IPS-20b (cell line): ENCODE measurements at regions not wholly inside any gene's neighbourhood (a gene's known extent, or its start where the extent isn't known, plus 50 kb on each side); places are given as distances from the start of the nearest gene placed in this dataset.
"Not testable (repeated sequence)": the region's sequence is repeated elsewhere in the genome, so short reads cannot be mapped to it uniquely, and the experiment has no call there.

Experiments used
- H3K27ac ChIP-seq: one replicate; pipeline ENCODE4 v1.5.1; 2013; ENCODE audit warnings: low read length
- H3K27me3 ChIP-seq: 2 replicates; pipeline ENCODE4 v1.6.1; 2013; ENCODE audit warnings: mild to moderate bottlenecking, low read length, inconsistent platforms; ENCODE audit not compliant: insufficient read depth
- H3K36me3 ChIP-seq: 2 replicates; pipeline ENCODE4 v1.6.1; 2013; ENCODE audit warnings: low read depth, mild to moderate bottlenecking, inconsistent platforms, low read length, moderate library complexity; ENCODE audit not compliant: insufficient read depth
- H3K4me1 ChIP-seq: 2 replicates; pipeline ENCODE4 v1.6.1; 2013; ENCODE audit warnings: mild to moderate bottlenecking, control low read depth, inconsistent platforms, low read length, moderate library complexity; ENCODE audit not compliant: insufficient read depth
- H3K4me3 ChIP-seq: 2 replicates; pipeline ENCODE4 v1.5.1; 2013; ENCODE audit warnings: mild to moderate bottlenecking, low read length, inconsistent platforms
- H3K9ac ChIP-seq: 2 replicates; pipeline ENCODE4 v1.6.1; 2013; ENCODE audit warnings: low read depth, mild to moderate bottlenecking, inconsistent platforms, low read length, moderate library complexity
- H3K9me3 ChIP-seq: 2 replicates; pipeline ENCODE4 v1.6.1; 2013; ENCODE audit warnings: mild to moderate bottlenecking, low read depth, low read length, inconsistent platforms; ENCODE audit not compliant: insufficient read depth

- Histone ChIP-seq H3K27me3 (no peaks in the 10 kb centered on the region), H3K4me3 (no peak overlapping the region), H3K9me3 (no peaks in the 10 kb centered on the region), H3K4me1 (no peaks in the 10 kb centered on the region), H3K9ac (no peak overlapping the region), H3K27ac (no peak overlapping the region), H3K36me3 (no peaks in the 10 kb centered on the region)
Measured at GRCh38 chr2:41026613-41027012, 574.7 kb upstream of the SLC8A1 start.

- peaks cover 3% of the 10 kb centered on the region; the same call in 1 of the 2 replicates for H3K4me1 ChIP-seq
- no peak overlapping the region for H3K4me3 ChIP-seq
- H3K9ac ChIP-seq: no peak overlapping the region
- no peak overlapping the region for H3K27ac ChIP-seq
- no peaks in the 10 kb centered on the region for H3K36me3 ChIP-seq
- no peaks in the 10 kb centered on the region for H3K27me3 ChIP-seq
- H3K9me3 ChIP-seq: no peaks in the 10 kb centered on the region
Measured at GRCh38 chr2:41027095-41027494, 575.2 kb upstream of the SLC8A1 start.

- Histone ChIP-seq H3K27me3 (no peaks in the 10 kb centered on the region), H3K9me3 (no peaks in the 10 kb centered on the region), H3K4me3 (no peak overlapping the region), H3K36me3 (no peaks in the 10 kb centered on the region), H3K4me1 (peaks cover 14% of the 10 kb centered on the region; the same call in 1 of the 2 replicates), H3K27ac (no peak overlapping the region), H3K9ac (no peak overlapping the region)
Measured at GRCh38 chr2:41031282-41031681, 579.4 kb upstream of the SLC8A1 start.

GRCh38 chr2:41032715-41033114 is 580.8 kb upstream of the SLC8A1 start:
- Histone ChIP-seq H3K9ac (no peak overlapping the region), H3K4me3 (no peak overlapping the region), H3K36me3 (no peaks in the 10 kb centered on the region), H3K4me1 (peaks cover 14% of the 10 kb centered on the region; the same call in 1 of the 2 replicates), H3K27ac (no peak overlapping the region), H3K27me3 (no peaks in the 10 kb centered on the region), H3K9me3 (no peaks in the 10 kb centered on the region)

- no peak overlapping the region for H3K9ac ChIP-seq
- no peaks in the 10 kb centered on the region for H3K27me3 ChIP-seq
- H3K36me3 ChIP-seq: no peaks in the 10 kb centered on the region
- no peak overlapping the region for H3K4me3 ChIP-seq
- H3K9me3 ChIP-seq: no peaks in the 10 kb centered on the region
- peaks cover 14% of the 10 kb centered on the region; the same call in 1 of the 2 replicates for H3K4me1 ChIP-seq
- no peak overlapping the region for H3K27ac ChIP-seq
Measured at GRCh38 chr2:41033127-41033526, 581.2 kb upstream of the SLC8A1 start.

GRCh38 chr2:41038408-41038807 is 586.5 kb upstream of the SLC8A1 start:
- no peak overlapping the region for H3K27ac ChIP-seq
- H3K4me3 ChIP-seq: no peak overlapping the region
- H3K9me3 ChIP-seq: no peaks in the 10 kb centered on the region
- H3K27me3 ChIP-seq: no peaks in the 10 kb centered on the region
- H3K36me3 ChIP-seq: no peaks in the 10 kb centered on the region
- no peaks in the 10 kb centered on the region for H3K4me1 ChIP-seq
- H3K9ac ChIP-seq: no peak overlapping the region

GRCh38 chr2:41039750-41040149 is 587.9 kb upstream of the SLC8A1 start:
- H3K27me3 ChIP-seq, H3K9ac ChIP-seq, H3K4me1 ChIP-seq, H3K9me3 ChIP-seq, H3K27ac ChIP-seq, H3K36me3 ChIP-seq, H3K4me3 ChIP-seq: not testable (repeated sequence)

GRCh38 chr2:41040782-41041520 is 589.1 kb upstream of the SLC8A1 start:
- Histone ChIP-seq H3K36me3 (no peaks in the 10 kb centered on the region), H3K9ac (no peak overlapping the region), H3K4me3 (no peak overlapping the region), H3K4me1 (no peaks in the 10 kb centered on the region), H3K9me3 (no peaks in the 10 kb centered on the region), H3K27me3 (no peaks in the 10 kb centered on the region), H3K27ac (no peak overlapping the region)

- no peak overlapping the region for H3K27ac ChIP-seq
- no peaks in the 10 kb centered on the region for H3K36me3 ChIP-seq
- no peak overlapping the region for H3K9ac ChIP-seq
- no peak overlapping the region for H3K4me3 ChIP-seq
- no peaks in the 10 kb centered on the region for H3K27me3 ChIP-seq
- H3K9me3 ChIP-seq: no peaks in the 10 kb centered on the region
- H3K4me1 ChIP-seq: no peaks in the 10 kb centered on the region
Measured at GRCh38 chr2:41042343-41042742, 590.5 kb upstream of the SLC8A1 start.

GRCh38 chr2:41061356-41061755 is 609.5 kb upstream of the SLC8A1 start:
- Histone ChIP-seq H3K4me3 (no peak overlapping the region), H3K4me1 (peaks cover 12% of the 10 kb centered on the region; the same call in 1 of the 2 replicates), H3K9me3 (no peaks in the 10 kb centered on the region), H3K36me3 (no peaks in the 10 kb centered on the region), H3K27ac (no peak overlapping the region), H3K27me3 (no peaks in the 10 kb centered on the region), H3K9ac (no peak overlapping the region)

- Histone ChIP-seq H3K36me3 (no peaks in the 10 kb centered on the region), H3K4me3 (no peak overlapping the region), H3K27ac (no peak overlapping the region), H3K9me3 (no peaks in the 10 kb centered on the region), H3K27me3 (no peaks in the 10 kb centered on the region), H3K4me1 (peaks cover 12% of the 10 kb centered on the region; the same call in 1 of the 2 replicates), H3K9ac (no peak overlapping the region)
Measured at GRCh38 chr2:41062336-41062735, 610.4 kb upstream of the SLC8A1 start.

GRCh38 chr2:41066168-41066567 is 614.3 kb upstream of the SLC8A1 start:
- no peaks in the 10 kb centered on the region for H3K9me3 ChIP-seq
- no peaks in the 10 kb centered on the region for H3K27me3 ChIP-seq
- peaks cover 12% of the 10 kb centered on the region; the same call in 1 of the 2 replicates for H3K4me1 ChIP-seq
- H3K9ac ChIP-seq: no peak overlapping the region
- no peaks in the 10 kb centered on the region for H3K36me3 ChIP-seq
- H3K4me3 ChIP-seq: no peak overlapping the region
- H3K27ac ChIP-seq: no peak overlapping the region
